Heart right ventricle (tissue), 16 donors: ENCODE measurements at regions not wholly inside any gene's neighbourhood (a gene's known extent, or its start where the extent isn't known, plus 50 kb on each side); places are given as distances from the start of the nearest gene placed in this dataset.

Experiments
- ATAC-seq, 8 donors: fragments of 200-7000 bp; cut with Tn5 transposase; one replicate each; pipeline ENCODE4 v1.9.1; 2020; ENCODE audit warnings: mild to moderate bottlenecking in 8 of 8, moderate library complexity in 8 of 8, moderate number of reproducible peaks in 1 of 8
- DNase-seq, 2 donors: peaks; one replicate each; pipeline ENCODE4 v3.0.0-alpha.2; 2020
- H3K27ac ChIP-seq, 10 donors: fragments of 200-600 bp; sonication (generic) in 2 of 10; one replicate each; pipeline versions ENCODE4 v1.5.0 to v1.8.0; 2020 to 2022; ENCODE audit warnings: mild to moderate bottlenecking in 3 of 10
- H3K27me3 ChIP-seq, 7 donors: fragments of 200-600 bp; one replicate each; pipeline ENCODE4 v1.8.0; 2021 to 2022; ENCODE audit warnings: mild to moderate bottlenecking in 2 of 7
- H3K36me3 ChIP-seq, 9 donors: fragments of 200-600 bp; sonication (generic) in 1 of 9; one replicate each; pipeline versions ENCODE4 v1.5.0 to v1.8.0; 2020 to 2022; ENCODE audit warnings: mild to moderate bottlenecking in 2 of 9
- H3K4me1 ChIP-seq, 9 donors: fragments of 200-600 bp; sonication (generic) in 1 of 9; one replicate each; pipeline versions ENCODE4 v1.5.0 to v1.8.0; 2020 to 2022; ENCODE audit warnings: mild to moderate bottlenecking in 4 of 9
- H3K4me3 ChIP-seq, 10 donors: fragments of 200-600 bp; sonication (generic) in 2 of 10; one replicate each; pipeline versions ENCODE4 v1.5.0 to v1.8.0; 2020 to 2022; ENCODE audit warnings: mild to moderate bottlenecking in 7 of 10, moderate library complexity in 2 of 10
- H3K9me3 ChIP-seq, 11 donors: fragments of 200-600 bp in 10 of 11; sonication (generic) in 2 of 11; one replicate each; pipeline versions ENCODE4 v1.5.0 to v1.8.0; 2013 to 2022; ENCODE audit warnings: mild to moderate bottlenecking in 2 of 11, control low read depth in 1 of 11, moderate library complexity in 1 of 11
- CTCF ChIP-seq, 9 donors: fragments of 200-600 bp; sonication (generic) in 2 of 9; IDR thresholded peaks; one replicate each; pipeline versions ENCODE4 v1.5.0 to v1.8.0; 2021 to 2022; ENCODE audit warnings: antibody characterized with exemption in 9 of 9, mild to moderate bottlenecking in 5 of 9, moderate library complexity in 1 of 9
- WGBS, 2 donors: extraction: QIAGEN DNeasy Blood & Tissue Kit; methylation state at CpG; one replicate each; pipeline ENCODE4 v1.1.7; 2013; ENCODE audit warnings: inconsistent platforms in 1 of 2; 5-methylcytosine and 5-hydroxymethylcytosine counted together
- intact Hi-C, 10 donors: fragments of 100-400 bp; cut with DNase I; formaldehyde crosslinking; loops; one replicate each; pipeline versions ENCODE4 v1.11.1 to v1.14.2; 2022
- donor health status: Arrhythmogenic right ventricular cardiomyopathy.
- donor health status: ischemic (EF 13 %, LVEDD 7.1; RV severe dilation, severe dysfunction).
- donor health status: healthy with polysubstance abuse.
- donor health status: DM: no; HTN: yes; CAD: no.
- donor health status: DM: no; HTN: no; CAD: no.
- donor health status: ischemic (EF 25% LVEDD 6.9; RV normal size, moderate dysfunction).
- donor health status: ischemic (EF 25% LVEDD 5.7; RV mildly dilated, moderate dysfunction).
- donor health status: healthy.
- donor health status: DM: yes; HTN: yes; CAD: no.
- donor health status: Ischemic cardiomyopathy.
- donor health status: ischemic (EF 35%, LVEDD 5.7; RV mildly dilated, moderate dysfunction).
- donor health status: nonischemic (EF 11% LVEDD 7.7; RV severe dilation, severe dysfunction).
- donor health status: DM: yes; HTN: yes; CAD: no.
- donor health status: PGD.
- donor health status: ischemic (EF 29% LVEDD 5.4; RV normal size, mild dysfunction).
- donor health status: nonischemic (EF 23%, LVEDD 6.1; RV moderate dilation, normal function).

DNA sequence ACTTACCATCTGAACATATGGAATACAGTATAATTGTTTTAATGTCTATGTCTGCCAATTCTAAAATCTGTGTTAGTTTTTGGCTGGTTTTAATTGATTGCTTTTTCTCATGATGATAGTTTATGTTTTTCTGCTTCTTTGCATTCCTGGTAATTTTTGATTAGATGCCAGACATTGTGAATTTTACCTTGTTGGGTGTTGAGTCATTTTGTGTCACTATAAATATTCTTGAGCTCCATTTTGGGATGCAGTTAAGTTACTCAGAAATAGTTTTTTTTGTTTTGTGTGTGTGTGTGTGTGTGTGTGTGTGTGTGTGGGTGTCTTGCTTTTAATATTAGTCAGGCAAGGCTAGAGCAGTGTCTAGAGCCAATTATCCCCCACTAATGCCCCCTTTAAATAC, 818.8 kb upstream of the NR2F2 start:
- no peak for TF ChIP-seq CTCF (IDR thresholded peaks at IDR 0.05)
- H3K4me3 ChIP-seq = no peak overlapping the region
- H3K27me3 ChIP-seq = no peaks in the 10 kb centered on the region
- intact Hi-C loops = no loop called here
- ATAC-seq (no peak), DNase-seq (no peak)
- H3K27ac ChIP-seq = no peak overlapping the region
- no peaks in the 10 kb centered on the region for H3K36me3 ChIP-seq
- peaks cover 0 to 3% (median 0%) of the 10 kb centered on the region in 11 donors for H3K9me3 ChIP-seq
- H3K4me1 ChIP-seq = no peaks in the 10 kb centered on the region

DNA sequence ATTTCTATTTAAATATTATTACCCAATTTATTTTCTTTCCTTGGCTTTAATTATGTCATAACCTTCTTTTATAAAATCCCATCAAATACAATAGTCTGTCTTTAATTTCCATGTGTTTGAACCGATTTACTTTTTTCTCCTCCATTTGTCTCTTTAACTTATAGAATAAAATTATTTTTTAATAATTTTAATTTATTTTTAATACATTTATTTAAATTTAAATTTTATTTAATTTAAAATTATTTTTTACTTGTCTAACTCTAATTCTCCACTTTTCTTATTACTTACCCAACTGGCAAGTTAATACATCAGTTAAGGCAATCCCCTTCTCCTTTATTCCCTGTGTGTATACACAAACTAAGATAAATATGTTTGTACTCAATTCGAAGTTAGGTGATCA, 817.6 kb upstream of the NR2F2 start:
- DNase-seq (no peak), ATAC-seq (no peak)
- Histone ChIP-seq H3K4me3 (no peak overlapping the region), H3K27me3 (no peaks in the 10 kb centered on the region), H3K9me3 (peaks cover 0 to 3% (median 0%) of the 10 kb centered on the region in 11 donors), H3K36me3 (no peaks in the 10 kb centered on the region), H3K4me1 (no peaks in the 10 kb centered on the region), H3K27ac (no peak overlapping the region)
- TF ChIP-seq CTCF (IDR thresholded peaks at IDR 0.05) = no peak
- 91% methylated on average over 2 of the region's 2 CpGs for WGBS, 2 donors
- intact Hi-C loops = no loop called here

- Histone ChIP-seq H3K27me3 (no peaks in the 10 kb centered on the region), H3K27ac (no peak overlapping the region), H3K4me3 (no peak overlapping the region), H3K9me3 (no peaks in the 10 kb centered on the region), H3K36me3 (no peaks in the 10 kb centered on the region), H3K4me1 (no peaks in the 10 kb centered on the region)
- DNase-seq (no peak), ATAC-seq (no peak)
- 97 to 98% methylated on average over 11 of the region's 11 CpGs for WGBS, 2 donors
- no peak for TF ChIP-seq CTCF (IDR thresholded peaks at IDR 0.05)
- intact Hi-C loops = no loop called here
Observed at GRCh38 chr15:95519887-95520286, 810.6 kb upstream of the NR2F2 start.

- 72 to 81% methylated on average over 2 of the region's 2 CpGs for WGBS, 2 donors
- intact Hi-C loops = no loop called here
- ATAC-seq (no peak), DNase-seq (no peak)
- Histone ChIP-seq H3K27ac (no peak overlapping the region), H3K9me3 (no peaks in the 10 kb centered on the region), H3K4me3 (no peak overlapping the region), H3K36me3 (no peaks in the 10 kb centered on the region), H3K4me1 (no peaks in the 10 kb centered on the region), H3K27me3 (no peaks in the 10 kb centered on the region)
- no peak for TF ChIP-seq CTCF (IDR thresholded peaks at IDR 0.05)
Observed at GRCh38 chr15:95520511-95520910, 810.0 kb upstream of the NR2F2 start.

DNA sequence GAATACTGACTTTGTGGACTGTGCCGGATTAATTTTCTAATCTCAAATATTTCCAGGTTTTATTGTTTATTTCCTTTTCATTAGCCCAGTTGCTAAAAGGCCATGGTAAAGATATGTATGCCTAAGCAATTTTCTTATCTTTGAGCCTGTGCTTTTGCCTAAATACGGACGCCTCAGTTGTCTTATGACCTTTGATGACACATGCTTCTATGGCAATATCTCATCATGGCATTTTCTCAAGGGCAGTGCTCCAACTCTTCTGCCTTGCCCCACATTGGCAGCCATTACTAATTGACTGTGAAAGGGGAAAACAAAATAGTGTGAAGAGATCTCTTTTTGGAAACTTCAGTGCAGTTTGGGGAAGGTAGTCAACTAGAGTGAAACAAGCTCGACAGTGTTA, 809.6 kb upstream of the NR2F2 start:
- WGBS, 2 donors = 87 to 93% methylated on average over 4 of the region's 4 CpGs
- Histone ChIP-seq H3K27ac (no peak overlapping the region), H3K4me1 (no peaks in the 10 kb centered on the region), H3K9me3 (no peaks in the 10 kb centered on the region), H3K4me3 (no peak overlapping the region), H3K27me3 (no peaks in the 10 kb centered on the region), H3K36me3 (no peaks in the 10 kb centered on the region)
- no peak for DNase-seq
- no peak for TF ChIP-seq CTCF (IDR thresholded peaks at IDR 0.05)
- ATAC-seq = no peak
- intact Hi-C loops = no loop called here
